ENCODE measurements at regions not wholly inside any gene's neighbourhood (a gene's known extent, or its start where the extent isn't known, plus 50 kb on each side); places are given as distances from the start of the nearest gene placed in this dataset.
"Not testable (repeated sequence)": the region's sequence is repeated elsewhere in the genome, so short reads cannot be mapped to it uniquely, and the experiment has no call there.

DNA sequence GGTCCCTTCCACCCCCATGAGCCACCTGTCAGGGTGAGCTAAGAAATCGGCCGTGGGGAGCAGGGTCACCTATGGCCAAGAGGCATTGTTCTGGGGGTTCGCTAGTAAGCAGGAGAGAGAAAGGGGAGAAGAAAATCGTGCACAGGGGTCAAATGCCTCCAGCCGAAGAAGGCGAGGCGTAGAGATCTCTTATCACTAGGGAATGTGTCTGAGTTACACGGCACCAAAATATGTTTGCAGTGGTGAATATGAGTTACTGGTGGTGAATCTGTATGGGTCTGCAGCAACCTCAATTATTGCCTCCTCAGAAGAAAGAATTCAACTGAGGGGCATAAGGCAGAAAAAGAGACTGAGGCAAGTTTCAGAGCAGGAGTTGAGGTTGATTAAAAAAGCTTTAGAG, 54.2 kb upstream of the RABGAP1L start:
- Histone ChIP-seq H3K27ac (no peak overlapping the region), H3K4me1 (replicated peaks) (no peaks in the 10 kb centered on the region), H3K36me3 (no peaks in the 10 kb centered on the region), H3K4me3 (no peak overlapping the region), H3K9me3 (no peaks in the 10 kb centered on the region), H3K27me3 (replicated peaks; ENCODE audit: insufficient read depth) (no peaks in the 10 kb centered on the region)
- no peak for DNase-seq (ENCODE audit: low spot score)
- no peak for TF ChIP-seq POLR2A (IDR thresholded peaks at IDR 0.05)
- TF ChIP-seq, protein P1, sequence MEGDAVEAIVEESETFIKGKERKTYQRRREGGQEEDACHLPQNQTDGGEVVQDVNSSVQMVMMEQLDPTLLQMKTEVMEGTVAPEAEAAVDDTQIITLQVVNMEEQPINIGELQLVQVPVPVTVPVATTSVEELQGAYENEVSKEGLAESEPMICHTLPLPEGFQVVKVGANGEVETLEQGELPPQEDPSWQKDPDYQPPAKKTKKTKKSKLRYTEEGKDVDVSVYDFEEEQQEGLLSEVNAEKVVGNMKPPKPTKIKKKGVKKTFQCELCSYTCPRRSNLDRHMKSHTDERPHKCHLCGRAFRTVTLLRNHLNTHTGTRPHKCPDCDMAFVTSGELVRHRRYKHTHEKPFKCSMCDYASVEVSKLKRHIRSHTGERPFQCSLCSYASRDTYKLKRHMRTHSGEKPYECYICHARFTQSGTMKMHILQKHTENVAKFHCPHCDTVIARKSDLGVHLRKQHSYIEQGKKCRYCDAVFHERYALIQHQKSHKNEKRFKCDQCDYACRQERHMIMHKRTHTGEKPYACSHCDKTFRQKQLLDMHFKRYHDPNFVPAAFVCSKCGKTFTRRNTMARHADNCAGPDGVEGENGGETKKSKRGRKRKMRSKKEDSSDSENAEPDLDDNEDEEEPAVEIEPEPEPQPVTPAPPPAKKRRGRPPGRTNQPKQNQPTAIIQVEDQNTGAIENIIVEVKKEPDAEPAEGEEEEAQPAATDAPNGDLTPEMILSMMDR (IDR thresholded peaks at IDR 0.05) = no peak
- no peak for TF ChIP-seq POLR2AphosphoS5 (IDR thresholded peaks at IDR 0.05)
- 85% methylated on average over 8 of the region's 8 CpGs for WGBS
- intact Hi-C loops (cut with DNase I) = no loop called here

DNA sequence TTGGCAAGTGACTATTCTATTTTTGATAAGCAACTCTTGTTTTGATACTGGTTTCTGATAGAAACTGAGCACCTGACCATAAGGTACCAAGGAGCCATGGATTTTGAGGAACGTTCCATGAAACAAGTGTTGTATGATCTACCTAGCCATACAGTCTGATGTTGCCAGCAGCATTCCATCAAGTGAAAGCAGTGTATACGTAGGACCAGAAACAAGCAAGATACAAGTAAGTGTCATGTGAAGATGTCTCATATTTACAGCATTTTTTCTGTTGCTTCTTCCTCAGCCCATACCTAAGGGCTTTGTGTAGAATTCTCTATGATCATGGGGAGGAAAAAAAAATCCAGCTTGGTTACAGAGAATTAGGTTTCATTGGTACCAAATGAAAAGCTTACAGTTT, 55.6 kb upstream of the RABGAP1L start:
- Histone ChIP-seq H3K27ac (no peak overlapping the region), H3K36me3 (no peaks in the 10 kb centered on the region), H3K4me1 (replicated peaks) (no peaks in the 10 kb centered on the region), H3K9me3 (no peaks in the 10 kb centered on the region), H3K4me3 (no peak overlapping the region), H3K27me3 (replicated peaks; ENCODE audit: insufficient read depth) (no peaks in the 10 kb centered on the region)
- intact Hi-C loops (cut with DNase I) = no loop called here
- DNase-seq (ENCODE audit: low spot score) = no peak
- WGBS = 95% methylated on average over 2 of the region's 2 CpGs
- TF ChIP-seq POLR2AphosphoS5 (IDR thresholded peaks at IDR 0.05) (no peak), POLR2A (IDR thresholded peaks at IDR 0.05) (no peak)
- TF ChIP-seq, protein P1 (IDR thresholded peaks at IDR 0.05) = no peak

DNA sequence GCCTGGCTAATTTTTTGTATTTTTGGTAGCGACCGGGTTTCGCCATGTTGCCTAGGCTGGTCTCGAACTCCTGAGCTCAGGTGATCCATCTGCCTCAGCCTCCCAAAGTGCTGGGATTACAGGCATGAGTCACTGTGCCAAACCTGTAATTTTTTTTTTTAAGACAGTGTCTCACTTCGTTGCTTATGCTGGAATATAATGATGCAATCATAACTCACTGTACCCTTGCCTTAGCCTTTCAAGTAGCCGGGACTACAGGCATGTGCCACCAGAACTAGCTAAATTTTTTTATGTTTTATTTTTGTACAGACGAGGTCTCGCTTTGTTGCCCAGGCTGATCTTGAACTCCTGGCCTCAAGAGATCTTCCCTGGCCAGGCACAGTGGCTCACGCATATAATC, 57.3 kb upstream of the RABGAP1L start:
- H3K4me3 ChIP-seq; DNase-seq (ENCODE audit: low spot score); H3K36me3 ChIP-seq; H3K4me1 ChIP-seq (replicated peaks); intact Hi-C loops (cut with DNase I); H3K9me3 ChIP-seq; H3K27me3 ChIP-seq (replicated peaks; ENCODE audit: insufficient read depth); H3K27ac ChIP-seq: not testable (repeated sequence)
- WGBS = 93% methylated on average over 9 of the region's 9 CpGs

DNA sequence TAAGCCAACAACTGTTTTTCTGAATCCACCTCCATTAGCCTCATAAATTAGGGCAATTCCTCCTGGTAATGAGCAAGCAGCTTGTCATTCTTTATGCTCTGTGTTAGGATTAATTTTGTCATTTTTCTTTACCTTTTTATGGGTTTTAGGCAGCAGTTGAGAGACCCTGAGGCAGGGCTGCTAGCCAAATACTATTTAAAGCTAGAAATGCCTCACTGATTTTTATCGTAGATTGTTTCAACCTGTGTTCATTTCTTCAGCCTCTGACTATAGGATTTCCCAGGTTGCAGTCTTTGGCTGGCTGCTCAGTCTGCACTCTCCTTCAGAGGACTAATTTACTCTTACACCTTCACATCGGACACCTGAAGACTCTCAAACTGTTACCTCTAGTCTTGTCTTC, 61.9 kb upstream of the RABGAP1L start:
- intact Hi-C loops (cut with DNase I) = no loop called here
- WGBS = 32% methylated on average over 2 of the region's 2 CpGs

DNA sequence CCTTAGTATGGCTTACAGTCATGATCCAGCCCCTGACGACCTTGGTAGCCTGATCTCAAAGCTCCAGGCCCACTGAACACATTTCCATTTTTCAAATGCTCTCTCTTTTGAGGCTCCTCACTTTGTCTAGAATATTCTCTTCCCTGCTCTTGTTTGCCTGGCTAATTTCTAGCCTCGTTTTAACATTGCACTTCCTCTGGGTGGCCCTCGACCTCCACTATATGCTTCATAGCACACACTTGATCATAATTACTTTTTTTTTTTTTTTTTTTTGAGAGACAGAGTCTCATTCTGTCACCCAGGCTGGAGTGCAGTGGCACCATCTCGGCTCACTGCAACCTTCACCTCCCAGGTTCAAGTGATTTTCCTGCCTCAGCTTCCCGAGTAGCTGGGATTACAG, 65.5 kb upstream of the RABGAP1L start:
- H3K36me3 ChIP-seq; H3K9me3 ChIP-seq; H3K27me3 ChIP-seq (replicated peaks; ENCODE audit: insufficient read depth); H3K4me1 ChIP-seq (replicated peaks); intact Hi-C loops (cut with DNase I); DNase-seq (ENCODE audit: low spot score); H3K4me3 ChIP-seq; H3K27ac ChIP-seq: not testable (repeated sequence)
- 76% methylated on average over 5 of the region's 5 CpGs for WGBS

More for the DNA sequence above, 61.9 kb upstream of the RABGAP1L start:
- Histone ChIP-seq H3K4me3 (no peak overlapping the region), H3K4me1 (replicated peaks) (no peaks in the 10 kb centered on the region), H3K9me3 (no peaks in the 10 kb centered on the region), H3K36me3 (no peaks in the 10 kb centered on the region), H3K27me3 (replicated peaks; ENCODE audit: insufficient read depth) (no peaks in the 10 kb centered on the region), H3K27ac (no peak overlapping the region)
- TF ChIP-seq, protein P1 (IDR thresholded peaks at IDR 0.05) = no peak
- TF ChIP-seq POLR2A (IDR thresholded peaks at IDR 0.05) = no peak
- no peak for TF ChIP-seq POLR2AphosphoS5 (IDR thresholded peaks at IDR 0.05)
- DNase-seq (ENCODE audit: low spot score) = no peak

DNA sequence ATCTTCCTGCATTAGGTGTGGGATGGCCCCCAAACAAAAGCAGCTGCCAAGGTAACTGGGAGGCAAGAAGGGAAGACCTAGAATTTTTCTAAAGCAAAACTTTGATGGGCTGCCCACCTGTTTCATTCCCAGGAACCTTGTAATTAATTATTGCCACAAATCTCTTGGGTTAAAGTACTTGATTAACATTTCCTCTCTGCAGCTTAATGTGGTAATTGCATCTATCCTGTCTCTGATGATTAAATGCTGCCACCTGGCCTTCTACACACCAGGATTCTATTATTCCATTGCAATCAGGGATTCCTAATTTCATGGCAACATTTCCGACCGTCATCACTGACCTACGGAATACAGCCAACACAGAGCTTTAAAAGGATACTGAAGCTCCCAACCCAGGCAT, 68.3 kb upstream of the RC3H1 start:
- Histone ChIP-seq H3K4me1 (replicated peaks) (no peaks in the 10 kb centered on the region), H3K9me3 (no peaks in the 10 kb centered on the region), H3K4me3 (no peak overlapping the region), H3K27ac (no peak overlapping the region), H3K36me3 (no peaks in the 10 kb centered on the region), H3K27me3 (replicated peaks; ENCODE audit: insufficient read depth) (peaks cover 2% of the 10 kb centered on the region)
- DNase-seq (ENCODE audit: low spot score) = no peak
- 84% methylated on average over 3 of the region's 3 CpGs for WGBS
- no peak for TF ChIP-seq POLR2A (IDR thresholded peaks at IDR 0.05)
- TF ChIP-seq, protein P1 (IDR thresholded peaks at IDR 0.05) = no peak
- no peak for TF ChIP-seq POLR2AphosphoS5 (IDR thresholded peaks at IDR 0.05)
- intact Hi-C loops (cut with DNase I) = no loop called here
